ENCODE measurements at regions not wholly inside any gene's neighbourhood (a gene's known extent, or its start where the extent isn't known, plus 50 kb on each side); places are given as distances from the start of the nearest gene placed in this dataset.

DNA sequence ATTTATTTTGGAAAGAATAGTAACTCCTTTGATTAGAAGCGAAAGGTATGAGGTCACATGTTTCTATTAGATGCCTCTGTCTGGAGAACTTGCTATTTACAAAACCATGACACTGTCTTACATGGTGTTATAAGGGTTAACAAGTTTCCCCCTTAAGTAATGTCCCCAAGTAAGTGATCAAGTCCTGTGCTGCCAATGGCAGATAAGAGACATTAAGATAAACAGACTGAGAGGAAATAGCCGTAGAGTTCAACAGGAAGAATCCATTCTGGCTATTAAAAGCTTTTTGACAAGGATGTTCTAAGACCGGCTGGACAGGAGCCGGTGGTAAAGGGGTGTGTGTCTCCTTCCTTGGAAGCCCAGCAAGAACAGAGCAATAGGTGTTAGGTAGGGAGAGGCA, 257.5 kb downstream of the GADD45G start:
- TF ChIP-seq POLR2A (IDR thresholded peaks at IDR 0.05) (no peak), POLR2AphosphoS5 (IDR thresholded peaks at IDR 0.05) (no peak)
- TF ChIP-seq, protein P1, sequence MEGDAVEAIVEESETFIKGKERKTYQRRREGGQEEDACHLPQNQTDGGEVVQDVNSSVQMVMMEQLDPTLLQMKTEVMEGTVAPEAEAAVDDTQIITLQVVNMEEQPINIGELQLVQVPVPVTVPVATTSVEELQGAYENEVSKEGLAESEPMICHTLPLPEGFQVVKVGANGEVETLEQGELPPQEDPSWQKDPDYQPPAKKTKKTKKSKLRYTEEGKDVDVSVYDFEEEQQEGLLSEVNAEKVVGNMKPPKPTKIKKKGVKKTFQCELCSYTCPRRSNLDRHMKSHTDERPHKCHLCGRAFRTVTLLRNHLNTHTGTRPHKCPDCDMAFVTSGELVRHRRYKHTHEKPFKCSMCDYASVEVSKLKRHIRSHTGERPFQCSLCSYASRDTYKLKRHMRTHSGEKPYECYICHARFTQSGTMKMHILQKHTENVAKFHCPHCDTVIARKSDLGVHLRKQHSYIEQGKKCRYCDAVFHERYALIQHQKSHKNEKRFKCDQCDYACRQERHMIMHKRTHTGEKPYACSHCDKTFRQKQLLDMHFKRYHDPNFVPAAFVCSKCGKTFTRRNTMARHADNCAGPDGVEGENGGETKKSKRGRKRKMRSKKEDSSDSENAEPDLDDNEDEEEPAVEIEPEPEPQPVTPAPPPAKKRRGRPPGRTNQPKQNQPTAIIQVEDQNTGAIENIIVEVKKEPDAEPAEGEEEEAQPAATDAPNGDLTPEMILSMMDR (IDR thresholded peaks at IDR 0.05), result no peak

All from breast epithelium (tissue), 3 donors.